Fibroblast of lung (primary cell): ENCODE measurements at regions not wholly inside any gene's neighbourhood (a gene's known extent, or its start where the extent isn't known, plus 50 kb on each side); places are given as distances from the start of the nearest gene placed in this dataset.

ENCODE experiments used
- DNase-seq, 2 donors: peaks; one replicate each; pipeline versions ENCODE4 v3.0.0 to v3.0.0-alpha.2; 2010; ENCODE audit warnings: low read depth in 2 of 2
- H2AFZ ChIP-seq: 2 replicates; pipeline ENCODE4 v1.5.1; 2012; ENCODE audit warnings: low read length, control low read depth, inconsistent platforms
- H3K27ac ChIP-seq: 2 replicates; pipeline ENCODE4 v1.5.1; 2011; ENCODE audit warnings: low read length, control low read depth; ENCODE audit not compliant: insufficient read depth
- H3K27me3 ChIP-seq: 2 replicates; pipeline ENCODE4 v1.5.1; 2011; ENCODE audit warnings: mild to moderate bottlenecking, low read length; ENCODE audit not compliant: control insufficient read depth, insufficient read depth
- H3K36me3 ChIP-seq: 2 replicates; pipeline ENCODE4 v1.5.1; 2011; ENCODE audit warnings: low read length; ENCODE audit not compliant: control insufficient read depth, insufficient read depth
- H3K4me1 ChIP-seq: 2 replicates; pipeline ENCODE4 v1.5.1; 2011; ENCODE audit warnings: low read length; ENCODE audit not compliant: control insufficient read depth, insufficient read depth; ENCODE audit errors: extremely low read depth
- H3K4me2 ChIP-seq: 2 replicates; pipeline ENCODE4 v1.5.1; 2011; ENCODE audit warnings: low read length, control low read depth; ENCODE audit not compliant: insufficient read depth; ENCODE audit errors: extremely low read depth
- H3K4me3 ChIP-seq, 4 experiments: fragments of 200-600 bp in 1 of 4; sonication (generic) in 1 of 4; replicated peaks in 1 of 4; 2 replicates each; pipeline ENCODE4 v1.5.1; 2011 to 2016; ENCODE audit warnings: low read length in 4 of 4, low read depth in 3 of 4, mild to moderate bottlenecking in 3 of 4, control low read depth in 2 of 4, inconsistent platforms in 1 of 4, mixed read lengths in 1 of 4; ENCODE audit not compliant: insufficient read depth in 1 of 4; ENCODE audit errors: control extremely low read depth in 1 of 4
- H3K79me2 ChIP-seq: 2 replicates; pipeline ENCODE4 v1.5.1; 2012; ENCODE audit warnings: mild to moderate bottlenecking, low read length, inconsistent platforms; ENCODE audit not compliant: control insufficient read depth, insufficient read depth
- H3K9ac ChIP-seq: 2 replicates; pipeline ENCODE4 v1.5.1; 2011; ENCODE audit warnings: mild to moderate bottlenecking, low read length, control low read depth; ENCODE audit not compliant: insufficient read depth
- H3K9me3 ChIP-seq: 2 replicates; pipeline ENCODE4 v1.5.1; 2012; ENCODE audit warnings: low read depth, low read length; ENCODE audit not compliant: control insufficient read depth, insufficient read depth
- H4K20me1 ChIP-seq: 2 replicates; pipeline ENCODE4 v1.5.1; 2011; ENCODE audit warnings: low read length; ENCODE audit not compliant: control insufficient read depth, insufficient read depth; ENCODE audit errors: extremely low read depth
- CTCF ChIP-seq, 2 donors: IDR thresholded peaks in 1 of 2; conservative IDR thresholded peaks in 1 of 2; 1 replicate in 1 of 2; 2 replicates in 1 of 2; pipeline ENCODE4 v1.5.1; 2011 to 2012; ENCODE audit warnings: low read length in 2 of 2, control low read depth in 1 of 2, inconsistent platforms in 1 of 2, low read depth in 1 of 2, mild to moderate bottlenecking in 1 of 2
- EZH2 ChIP-seq: IDR thresholded peaks from 2 replicates; pipeline ENCODE4 v1.5.1; 2012; ENCODE audit warnings: low read length, control low read depth, mild to moderate bottlenecking; ENCODE audit errors: missing control alignments

- H3K27me3 ChIP-seq = no peaks in the 10 kb centered on the region
- TF ChIP-seq CTCF (conservative IDR thresholded peaks at IDR 0.05 in 1 of 2, IDR thresholded peaks at IDR 0.05 in 1 of 2; ENCODE audit: low read depth in 1 of 2, low read length in 2 of 2) (no peak), EZH2 (no peak)
- no peak overlapping the region for H2AFZ ChIP-seq
- no peaks in the 10 kb centered on the region for H3K4me1 ChIP-seq
- H3K9me3 ChIP-seq = no peaks in the 10 kb centered on the region
- H3K36me3 ChIP-seq = no peaks in the 10 kb centered on the region
- H3K9ac ChIP-seq = no peak overlapping the region
- no peak overlapping the region for H3K27ac ChIP-seq
- no peak overlapping the region for H3K4me2 ChIP-seq
- no peaks in the 10 kb centered on the region for H3K79me2 ChIP-seq
- DNase-seq = no peak
- no peaks in the 10 kb centered on the region for H4K20me1 ChIP-seq
- no peak overlapping the region for H3K4me3 ChIP-seq
These were observed 1091.9 kb upstream of the TENM4 start for GRCh38 chr11:80532633-80533232.

GRCh38 chr11:80529726-80530125 is 1088.9 kb upstream of the TENM4 start:
- Histone ChIP-seq H3K4me2 (no peak overlapping the region), H3K27ac (no peak overlapping the region), H3K9ac (no peak overlapping the region), H2AFZ (no peak overlapping the region), H3K79me2 (no peaks in the 10 kb centered on the region), H3K36me3 (no peaks in the 10 kb centered on the region), H3K4me1 (no peaks in the 10 kb centered on the region), H4K20me1 (no peaks in the 10 kb centered on the region), H3K27me3 (no peaks in the 10 kb centered on the region), H3K9me3 (no peaks in the 10 kb centered on the region), H3K4me3 (no peak overlapping the region)
- no peak for TF ChIP-seq EZH2
- no peak for DNase-seq

- Histone ChIP-seq H3K27me3 (no peaks in the 10 kb centered on the region), H3K4me3 (no peak overlapping the region), H3K36me3 (no peaks in the 10 kb centered on the region), H3K9ac (no peak overlapping the region), H4K20me1 (no peaks in the 10 kb centered on the region), H3K4me2 (no peak overlapping the region), H3K79me2 (no peaks in the 10 kb centered on the region), H2AFZ (no peak overlapping the region), H3K4me1 (no peaks in the 10 kb centered on the region), H3K27ac (no peak overlapping the region), H3K9me3 (no peaks in the 10 kb centered on the region)
- no peak for TF ChIP-seq EZH2
- no peak for TF ChIP-seq CTCF (conservative IDR thresholded peaks at IDR 0.05 in 1 of 2, IDR thresholded peaks at IDR 0.05 in 1 of 2; ENCODE audit: low read depth in 1 of 2, low read length in 2 of 2)
- no peak for DNase-seq
These were observed 1085.0 kb upstream of the TENM4 start for GRCh38 chr11:80525663-80526405.
